CD8-positive, alpha-beta memory T cell (primary cell): ENCODE measurements at regions not wholly inside any gene's neighbourhood (a gene's known extent, or its start where the extent isn't known, plus 50 kb on each side); places are given as distances from the start of the nearest gene placed in this dataset.
"Not testable (repeated sequence)": the region's sequence is repeated elsewhere in the genome, so short reads cannot be mapped to it uniquely, and the experiment has no call there.

Experiments
- CTCF ChIA-PET: fragments of 350-600 bp; sonication (Branson Sonifier 250); formaldehyde crosslinking; loops from one replicate; lab custom pipeline; 2021; ENCODE audit warnings: antibody characterized with exemption; lab: Charles Lee
- POLR2A ChIA-PET: fragments of 350-600 bp; sonication (Branson Sonifier 250); formaldehyde crosslinking; loops from one replicate; lab custom pipeline; 2021; ENCODE audit warnings: antibody characterized with exemption; lab: Charles Lee
- DNase-seq, 5 donors: peaks; one replicate each; pipeline versions ENCODE4 v3.0.0 to v3.0.0-alpha.2; 2020 to 2022; ENCODE audit warnings: mixed read lengths in 1 of 5
- H3K27ac ChIP-seq: one replicate; pipeline ENCODE4 v1.7.0; 2013; ENCODE audit warnings: low read depth, mild to moderate bottlenecking, low read length, moderate library complexity
- H3K27me3 ChIP-seq: 2 replicates; pipeline ENCODE4 v1.7.0; 2013; ENCODE audit warnings: low read length, mild to moderate bottlenecking; ENCODE audit not compliant: insufficient read depth, poor library complexity, severe bottlenecking
- H3K36me3 ChIP-seq: 2 replicates; pipeline ENCODE4 v1.7.0; 2013; ENCODE audit warnings: mild to moderate bottlenecking, low read length, moderate library complexity; ENCODE audit not compliant: insufficient read depth
- H3K4me1 ChIP-seq: 2 replicates; pipeline ENCODE4 v1.7.0; 2013; ENCODE audit warnings: mild to moderate bottlenecking, low read length, moderate library complexity; ENCODE audit not compliant: insufficient read depth
- H3K4me3 ChIP-seq: 2 replicates; pipeline ENCODE4 v1.7.0; 2013; ENCODE audit warnings: mild to moderate bottlenecking, low read length
- H3K9me3 ChIP-seq: 2 replicates; pipeline ENCODE4 v1.7.0; 2013; ENCODE audit warnings: mild to moderate bottlenecking, low read length
- H3K27ac Mint-ChIP-seq, 8 donors: one replicate each; pipeline ENCODE4 v1.8.0; 2020 to 2021; ENCODE audit warnings: mixed read lengths in 8 of 8, mild to moderate bottlenecking in 6 of 8, inconsistent platforms in 3 of 8, moderate library complexity in 3 of 8
- H3K27me3 Mint-ChIP-seq, 2 donors: one replicate each; pipeline ENCODE4 v1.8.0; 2020 to 2021; ENCODE audit warnings: mixed read lengths in 2 of 2, mild to moderate bottlenecking in 1 of 2, moderate library complexity in 1 of 2
- H3K36me3 Mint-ChIP-seq, 3 donors: one replicate each; pipeline ENCODE4 v1.8.0; 2020 to 2021; ENCODE audit warnings: mixed read lengths in 3 of 3, inconsistent platforms in 1 of 3, mild to moderate bottlenecking in 1 of 3
- H3K4me1 Mint-ChIP-seq, 3 donors: one replicate each; pipeline ENCODE4 v1.8.0; 2020 to 2021; ENCODE audit warnings: mixed read lengths in 3 of 3, inconsistent platforms in 1 of 3, mild to moderate bottlenecking in 1 of 3
- H3K4me3 Mint-ChIP-seq, 7 donors: one replicate each; pipeline ENCODE4 v1.8.0; 2020 to 2021; ENCODE audit warnings: mixed read lengths in 7 of 7, mild to moderate bottlenecking in 6 of 7, moderate library complexity in 4 of 7, inconsistent platforms in 2 of 7
- H3K9me3 Mint-ChIP-seq, 5 donors: one replicate each; pipeline ENCODE4 v1.8.0; 2020 to 2022; ENCODE audit warnings: mixed read lengths in 5 of 5, mild to moderate bottlenecking in 3 of 5, moderate library complexity in 2 of 5, inconsistent platforms in 1 of 5

DNA sequence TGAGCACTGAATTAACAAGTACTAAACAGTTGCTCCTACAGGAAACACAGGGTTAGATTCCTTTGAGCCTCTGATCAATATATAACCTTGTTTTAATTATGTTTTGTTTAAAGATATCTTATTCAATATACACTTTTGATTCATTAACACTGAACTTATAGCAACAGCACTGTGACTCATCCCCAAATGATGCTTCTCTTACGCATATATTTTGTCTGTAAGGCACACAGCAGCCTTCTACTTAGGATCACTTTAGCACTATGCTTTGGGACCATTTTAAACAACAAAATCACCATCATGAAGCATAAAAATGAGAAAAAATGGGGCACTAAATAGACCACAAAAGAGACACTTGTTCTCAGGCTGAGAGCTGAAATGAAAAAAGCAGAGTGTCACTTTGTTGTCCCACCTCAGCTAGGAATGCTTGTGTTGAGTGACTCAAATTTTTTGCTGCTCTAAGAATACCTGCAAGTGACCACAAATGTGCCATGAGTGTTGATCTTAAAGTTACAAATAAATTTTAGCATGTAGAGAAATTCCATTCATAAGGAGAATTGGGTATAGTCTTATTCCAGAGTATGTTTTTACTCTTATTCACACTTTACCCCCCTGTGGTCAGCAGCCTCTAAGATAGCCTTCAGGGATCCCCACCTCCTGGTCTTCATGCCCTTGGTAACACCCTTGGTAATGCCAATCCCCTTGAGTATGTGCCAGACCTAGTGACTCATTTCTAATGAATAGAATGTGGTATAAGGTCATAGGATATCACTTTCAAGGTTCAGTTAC lies 252.7 kb upstream of the IL12B start:
- H3K27ac Mint-ChIP-seq, result no peak overlapping the region
- Histone ChIP-seq H3K27me3 (no peaks in the 10 kb centered on the region), H3K4me1 (no peaks in the 10 kb centered on the region), H3K4me3 (no peak overlapping the region), H3K9me3 (no peaks in the 10 kb centered on the region), H3K27ac (no peak overlapping the region), H3K36me3 (no peaks in the 10 kb centered on the region)
- no peak overlapping the region for H3K4me3 Mint-ChIP-seq
- no peaks in the 10 kb centered on the region for H3K4me1 Mint-ChIP-seq
- H3K9me3 Mint-ChIP-seq, result peaks cover 0 to 7% (median 0%) of the 10 kb centered on the region in 5 donors
- H3K36me3 Mint-ChIP-seq, result peaks cover 0 to 4% (median 0%) of the 10 kb centered on the region in 3 donors
- POLR2A ChIA-PET, result no interaction called here
- no peak for DNase-seq
- CTCF ChIA-PET, result interaction anchor here (0.6 kb wide), 1 partner anchor 404 kb away, joined by 3 read pairs; no protein-coding TSS in a partner anchor
- H3K27me3 Mint-ChIP-seq, result peaks cover 3 to 13% of the 10 kb centered on the region in 2 donors

DNA sequence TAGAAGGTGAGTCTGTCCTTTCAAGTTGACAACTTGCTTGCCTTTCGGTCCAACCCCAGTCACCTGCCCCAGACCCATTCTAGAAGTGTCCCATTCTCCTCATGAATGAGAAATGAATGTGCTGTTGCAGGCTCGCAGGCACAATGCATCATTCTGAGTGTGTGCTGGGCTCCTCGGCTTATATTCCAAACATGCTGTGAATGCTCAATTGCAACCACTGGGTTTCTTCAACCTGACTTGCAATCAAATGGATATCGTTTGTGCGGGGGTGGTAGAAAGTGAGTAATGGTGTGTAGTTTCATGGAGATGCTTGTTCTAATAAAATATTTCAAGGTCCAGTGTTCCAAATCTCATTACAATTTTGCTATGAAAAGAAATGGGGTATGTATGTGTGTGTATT lies 256.6 kb upstream of the IL12B start:
- Histone ChIP-seq H3K36me3 (no peaks in the 10 kb centered on the region), H3K27ac (no peak overlapping the region), H3K4me1 (no peaks in the 10 kb centered on the region), H3K4me3 (no peak overlapping the region), H3K27me3 (no peaks in the 10 kb centered on the region), H3K9me3 (no peaks in the 10 kb centered on the region)
- CTCF ChIA-PET, result no interaction called here
- Mint-ChIP-seq H3K27ac (peak overlapping the region in 1 of 8 donors; percentile 17), H3K36me3 (no peaks in the 10 kb centered on the region), H3K9me3 (peaks cover 0 to 7% (median 2%) of the 10 kb centered on the region in 5 donors), H3K4me3 (no peak overlapping the region), H3K4me1 (no peaks in the 10 kb centered on the region), H3K27me3 (peaks cover 2 to 14% of the 10 kb centered on the region in 2 donors)
- POLR2A ChIA-PET, result no interaction called here
- DNase-seq, result no peak

DNA sequence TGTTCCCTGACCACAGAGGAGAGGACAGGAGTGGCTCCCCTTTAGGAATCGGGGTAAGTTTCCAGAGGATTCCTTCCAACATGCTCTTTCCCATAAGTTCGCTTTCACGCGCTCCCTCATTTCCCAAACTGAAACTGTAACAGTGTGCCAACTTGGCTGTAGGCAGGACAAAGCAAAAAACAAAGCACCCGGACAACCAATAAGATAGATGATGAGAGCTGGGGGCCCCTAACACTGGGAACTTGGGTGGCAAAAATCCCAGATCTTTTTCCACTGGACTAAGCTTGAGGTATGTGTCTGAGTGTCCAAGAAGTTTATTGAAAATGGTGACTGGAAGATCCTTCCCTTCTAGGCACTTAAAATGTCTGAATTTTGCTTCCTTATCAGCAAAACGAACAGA lies 258.7 kb upstream of the IL12B start:
- no peaks in the 10 kb centered on the region for H3K36me3 Mint-ChIP-seq
- Histone ChIP-seq H3K27ac (no peak overlapping the region), H3K4me1 (no peaks in the 10 kb centered on the region), H3K36me3 (no peaks in the 10 kb centered on the region), H3K9me3 (no peaks in the 10 kb centered on the region), H3K4me3 (no peak overlapping the region), H3K27me3 (no peaks in the 10 kb centered on the region)
- H3K4me3 Mint-ChIP-seq, result no peak overlapping the region
- ChIA-PET CTCF (no interaction called here), POLR2A (no interaction called here)
- peaks cover 0 to 2% (median 0%) of the 10 kb centered on the region in 5 donors for H3K9me3 Mint-ChIP-seq
- DNase-seq, result no peak
- H3K27ac Mint-ChIP-seq, result no peak overlapping the region
- H3K4me1 Mint-ChIP-seq, result no peaks in the 10 kb centered on the region
- H3K27me3 Mint-ChIP-seq, result peaks cover 2 to 14% of the 10 kb centered on the region in 2 donors

DNA sequence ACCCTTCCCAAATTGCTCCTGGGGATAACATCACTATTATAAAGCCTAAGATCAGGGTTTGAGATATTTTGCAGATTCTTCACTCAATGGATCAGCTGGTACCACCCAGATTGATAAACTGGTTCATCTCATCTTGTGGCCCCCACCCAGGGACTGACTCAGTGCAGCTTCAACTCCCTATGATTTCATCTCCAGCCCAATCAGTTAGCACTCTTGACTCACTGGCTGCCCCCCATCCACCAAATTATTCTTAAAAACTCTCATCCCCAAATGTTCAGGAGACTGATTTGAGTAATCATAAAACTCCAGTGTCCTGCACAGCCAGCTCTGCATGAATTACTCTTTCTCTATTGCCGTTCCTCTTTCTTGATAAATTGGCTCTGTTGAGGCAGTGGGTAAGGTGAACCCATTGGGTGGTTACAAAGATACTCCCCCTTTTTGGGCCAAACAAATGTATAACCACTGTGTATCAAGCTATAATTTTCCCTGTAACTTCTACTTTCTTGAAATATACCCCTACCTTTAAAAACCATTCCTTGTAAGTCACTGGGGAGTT lies 263.3 kb upstream of the IL12B start:
- Mint-ChIP-seq H3K9me3 (peaks cover 6 to 10% (median 8%) of the 10 kb centered on the region in 5 donors), H3K4me3 (no peak overlapping the region), H3K27me3 (peaks cover 1 to 14% of the 10 kb centered on the region in 2 donors), H3K36me3 (peaks cover 0 to 18% (median 0%) of the 10 kb centered on the region in 3 donors), H3K27ac (peak overlapping the region in 1 of 8 donors; percentile 25), H3K4me1 (no peaks in the 10 kb centered on the region)
- no peaks in the 10 kb centered on the region for H3K4me1 ChIP-seq
- H3K36me3 ChIP-seq, result no peaks in the 10 kb centered on the region
- POLR2A ChIA-PET, result no interaction called here
- no peak overlapping the region for H3K27ac ChIP-seq
- H3K9me3 ChIP-seq, result no peaks in the 10 kb centered on the region
- H3K27me3 ChIP-seq, result no peaks in the 10 kb centered on the region
- no peak overlapping the region for H3K4me3 ChIP-seq
- CTCF ChIA-PET, result interaction anchor here (1.0 kb wide), 1 partner anchor 11 kb away, joined by 3 read pairs; no protein-coding TSS in a partner anchor
- no peak for DNase-seq

DNA sequence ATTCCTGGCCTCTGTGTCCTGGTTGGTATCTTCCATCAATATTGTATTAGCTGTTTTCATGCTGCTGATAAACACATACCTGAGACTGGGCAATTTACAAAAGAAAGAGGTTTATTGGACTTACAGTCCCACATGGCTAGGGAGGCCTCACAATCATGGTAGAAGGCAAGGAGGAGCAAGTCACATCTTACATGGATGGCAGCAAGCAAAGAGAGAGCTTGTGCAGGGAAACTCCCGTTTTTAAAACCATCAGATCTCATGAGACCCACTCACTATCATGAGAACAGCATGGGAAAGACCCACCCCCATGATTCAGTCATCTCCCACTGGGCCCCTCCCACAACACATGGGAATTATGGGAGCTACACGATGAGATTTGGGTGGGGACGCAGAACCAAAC lies 265.3 kb upstream of the IL12B start:
- H3K4me3 Mint-ChIP-seq, H3K27ac Mint-ChIP-seq, H3K36me3 ChIP-seq, H3K27me3 Mint-ChIP-seq, H3K27me3 ChIP-seq, H3K4me1 ChIP-seq, DNase-seq, H3K4me1 Mint-ChIP-seq, H3K9me3 ChIP-seq, H3K27ac ChIP-seq, H3K4me3 ChIP-seq: not testable (repeated sequence)
- ChIA-PET POLR2A (interaction anchor here (0.6 kb wide), 1 partner anchor 95 kb away, joined by 9 read pairs; no protein-coding TSS in a partner anchor), CTCF (interaction anchor here (1.2 kb wide), 1 partner anchor 14 kb away, joined by 3 read pairs; no protein-coding TSS in a partner anchor)
- Mint-ChIP-seq H3K9me3 (peaks cover 5 to 11% (median 8%) of the 10 kb centered on the region in 5 donors), H3K36me3 (peaks cover 0 to 24% (median 0%) of the 10 kb centered on the region in 3 donors)

DNA sequence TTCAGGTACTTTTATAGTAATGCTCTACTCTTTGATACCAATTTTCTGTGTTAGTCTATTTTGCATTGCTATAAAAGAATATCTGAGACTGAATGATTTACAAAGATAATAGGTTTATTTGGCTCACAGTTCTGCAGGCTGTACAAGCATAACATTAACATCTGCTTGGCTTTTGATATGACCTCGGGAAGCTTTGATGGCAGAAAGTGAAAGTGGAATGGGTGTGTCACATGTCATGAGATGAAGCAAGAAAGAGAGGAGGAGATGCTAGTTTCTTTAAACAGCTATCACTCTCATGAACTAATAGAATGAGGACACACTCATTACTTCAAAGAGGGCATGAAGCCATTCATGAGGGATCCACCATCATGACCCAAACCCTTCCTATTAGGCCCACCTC lies 270.9 kb upstream of the IL12B start:
- Histone ChIP-seq H3K36me3 (no peaks in the 10 kb centered on the region), H3K4me3 (no peak overlapping the region), H3K9me3 (no peaks in the 10 kb centered on the region), H3K27ac (no peak overlapping the region), H3K4me1 (no peaks in the 10 kb centered on the region), H3K27me3 (no peaks in the 10 kb centered on the region)
- no peak overlapping the region for H3K27ac Mint-ChIP-seq
- no peak overlapping the region for H3K4me3 Mint-ChIP-seq
- peaks cover 0 to 7% (median 3%) of the 10 kb centered on the region in 3 donors for H3K4me1 Mint-ChIP-seq
- ChIA-PET POLR2A (no interaction called here), CTCF (no interaction called here)
- peaks cover 0 to 25% (median 0%) of the 10 kb centered on the region in 3 donors for H3K36me3 Mint-ChIP-seq
- H3K9me3 Mint-ChIP-seq, result peaks cover 5 to 26% (median 17%) of the 10 kb centered on the region in 5 donors
- no peak for DNase-seq
- H3K27me3 Mint-ChIP-seq, result peaks cover 4 to 5% of the 10 kb centered on the region in 2 donors

DNA sequence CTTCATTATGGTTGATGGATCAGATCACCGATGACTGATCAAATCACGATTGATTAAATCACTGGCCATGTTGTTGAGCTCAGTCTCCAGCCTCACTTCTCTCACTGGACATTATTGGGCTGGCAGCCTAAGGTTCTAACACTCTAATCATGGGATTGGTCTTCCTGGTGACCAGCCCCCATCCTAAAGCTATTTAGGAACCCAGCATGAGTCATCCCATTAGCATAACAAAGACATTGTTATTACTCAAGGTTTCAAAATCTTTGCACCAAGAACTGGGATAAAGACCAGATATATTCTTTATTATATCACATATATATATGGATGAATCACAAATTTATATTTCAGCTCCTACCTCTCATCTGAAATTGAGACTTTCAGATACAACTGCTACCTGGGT lies 272.1 kb upstream of the IL12B start:
- Histone ChIP-seq H3K27ac (no peak overlapping the region), H3K4me1 (no peaks in the 10 kb centered on the region), H3K36me3 (no peaks in the 10 kb centered on the region), H3K9me3 (no peaks in the 10 kb centered on the region), H3K27me3 (no peaks in the 10 kb centered on the region), H3K4me3 (no peak overlapping the region)
- Mint-ChIP-seq H3K27me3 (peaks cover 4 to 9% of the 10 kb centered on the region in 2 donors), H3K9me3 (peaks cover 5 to 21% (median 17%) of the 10 kb centered on the region in 5 donors), H3K27ac (peak overlapping the region in 1 of 8 donors; percentile 33), H3K4me1 (peaks cover 0 to 7% (median 3%) of the 10 kb centered on the region in 3 donors), H3K4me3 (no peak overlapping the region), H3K36me3 (peaks cover 0 to 21% (median 0%) of the 10 kb centered on the region in 3 donors)
- ChIA-PET POLR2A (no interaction called here), CTCF (no interaction called here)
- no peak for DNase-seq

DNA sequence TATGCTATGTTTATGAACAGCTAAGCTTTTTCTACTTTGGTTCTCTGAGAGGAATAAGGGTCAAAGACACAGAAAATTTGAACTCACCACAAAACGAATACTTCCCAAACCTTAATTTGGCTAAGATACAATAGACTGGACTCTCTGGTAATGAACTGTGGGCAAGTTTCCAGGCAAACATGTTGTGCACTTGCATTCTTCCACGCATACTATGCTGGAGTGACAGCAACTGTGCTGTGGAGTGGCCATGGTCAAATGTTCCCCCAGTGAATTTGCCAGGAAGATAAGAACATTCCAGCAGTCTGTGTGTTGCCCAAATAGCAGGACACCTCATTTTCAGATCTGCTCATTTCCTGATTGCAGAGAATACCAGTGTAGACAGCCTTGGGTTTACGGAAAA lies 275.3 kb upstream of the IL12B start:
- ChIA-PET POLR2A (no interaction called here), CTCF (no interaction called here)
- peaks cover 7 to 19% (median 16%) of the 10 kb centered on the region in 5 donors for H3K9me3 Mint-ChIP-seq
- no peak overlapping the region for H3K4me3 ChIP-seq
- no peaks in the 10 kb centered on the region for H3K36me3 ChIP-seq
- H3K27ac ChIP-seq, result no peak overlapping the region
- no peaks in the 10 kb centered on the region for H3K27me3 ChIP-seq
- no peak overlapping the region for H3K27ac Mint-ChIP-seq
- no peak for DNase-seq
- peaks cover 5 to 8% of the 10 kb centered on the region in 2 donors for H3K27me3 Mint-ChIP-seq
- H3K36me3 Mint-ChIP-seq, result peaks cover 0 to 15% (median 0%) of the 10 kb centered on the region in 3 donors
- no peaks in the 10 kb centered on the region for H3K4me1 ChIP-seq
- peaks cover 0 to 7% (median 3%) of the 10 kb centered on the region in 3 donors for H3K4me1 Mint-ChIP-seq
- H3K4me3 Mint-ChIP-seq, result no peak overlapping the region
- no peaks in the 10 kb centered on the region for H3K9me3 ChIP-seq
